ENCODE measurements at regions not wholly inside any gene's neighbourhood (a gene's known extent, or its start where the extent isn't known, plus 50 kb on each side); places are given as distances from the start of the nearest gene placed in this dataset.

DNA sequence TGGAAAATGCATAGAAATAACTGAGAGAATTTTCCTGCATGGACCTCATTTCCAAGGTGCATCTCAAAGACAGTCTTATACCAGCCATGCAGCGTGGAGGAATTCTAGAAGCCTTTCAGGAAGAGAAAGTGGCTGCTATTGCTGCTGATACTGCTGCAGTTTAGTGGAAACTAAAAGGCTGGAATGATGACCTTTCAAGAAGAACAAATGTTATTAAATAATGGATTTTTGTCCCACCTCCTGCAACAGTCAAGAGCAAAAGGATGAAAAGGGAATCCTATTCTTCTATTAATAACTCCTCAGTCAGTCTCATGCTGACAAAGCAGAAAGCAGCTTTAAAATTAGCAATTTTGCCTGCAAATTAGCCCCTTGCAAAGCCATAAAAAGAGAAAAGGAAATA lies 68.2 kb upstream of the C1orf87 start:
- DNase-seq: no peak

DNA sequence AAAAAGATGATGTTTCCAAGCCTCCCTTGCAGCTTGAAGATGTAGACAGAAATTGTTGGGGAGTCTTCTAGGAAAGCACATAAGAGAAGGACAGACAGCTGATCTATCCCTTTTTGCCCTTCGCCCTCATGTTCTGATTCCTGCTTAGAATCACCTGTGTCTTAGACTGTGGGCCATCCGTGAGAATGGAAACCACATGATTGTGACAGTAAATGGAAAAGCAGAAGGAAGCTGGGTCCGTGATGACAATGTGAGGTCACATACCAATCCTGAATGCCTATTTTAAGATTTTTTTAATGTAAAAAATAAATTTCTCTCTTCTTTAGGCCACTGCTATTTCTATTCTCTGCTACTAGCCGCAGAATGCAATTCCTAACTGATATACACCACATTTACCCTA lies 67.7 kb upstream of the C1orf87 start:
- DNase-seq: no peak

DNA sequence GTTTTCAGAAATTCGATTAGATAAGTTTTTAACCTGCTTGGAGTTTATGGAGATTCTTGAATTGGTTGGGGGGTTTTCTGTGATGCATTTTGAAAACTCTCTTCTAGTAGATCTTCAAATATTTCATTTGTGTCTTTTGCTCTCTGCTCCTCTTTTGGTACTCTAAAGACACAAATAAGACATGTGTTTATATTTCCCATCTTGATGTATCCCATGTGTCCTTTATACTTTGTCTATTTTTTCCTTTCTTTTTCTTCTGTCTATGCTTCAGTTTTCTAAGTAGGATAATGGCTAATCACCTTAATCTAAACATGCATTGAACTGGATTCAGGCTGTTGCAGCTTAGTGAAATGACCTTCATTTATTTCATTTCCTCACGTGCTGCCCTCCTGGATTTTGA lies 63.8 kb upstream of the C1orf87 start:
- DNase-seq: no peak

DNA sequence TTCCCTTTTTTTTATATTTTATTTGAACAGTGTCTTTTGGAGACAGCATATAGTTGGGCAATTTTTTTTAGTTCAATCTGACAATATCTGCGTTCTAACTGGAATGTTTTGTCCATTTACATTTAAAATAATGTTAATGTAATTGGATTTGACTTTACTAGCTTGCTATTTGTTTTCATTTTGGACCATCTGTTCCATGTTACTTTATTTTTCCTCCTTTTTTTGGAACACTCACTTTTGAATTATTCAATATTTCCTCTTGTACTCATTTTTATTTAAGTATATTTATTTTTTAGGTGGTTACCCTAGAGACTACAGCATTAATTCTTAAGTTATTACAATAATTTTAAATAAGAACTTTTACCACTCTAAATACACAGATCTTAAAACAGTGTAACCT lies 62.8 kb upstream of the C1orf87 start:
- no peak for DNase-seq

DNA sequence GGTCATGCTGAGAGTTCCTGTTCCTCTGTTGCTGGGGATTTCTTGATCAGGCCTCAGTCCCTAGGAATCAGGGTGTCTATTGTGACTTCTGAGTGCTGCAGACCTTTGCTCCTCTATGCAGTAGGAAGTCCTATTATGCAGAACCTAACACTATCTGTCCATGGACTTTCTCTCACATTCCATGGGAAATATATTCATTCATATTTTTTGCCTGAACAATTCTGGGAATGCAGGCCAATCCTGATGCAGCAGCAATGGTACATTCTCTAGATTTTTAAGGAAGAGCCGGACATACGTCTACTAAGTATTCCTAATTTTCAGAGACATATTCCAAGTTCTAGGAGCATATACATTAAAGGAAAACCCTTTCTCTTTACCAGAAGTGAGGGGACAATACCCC lies 61.1 kb upstream of the C1orf87 start:
- no peak for DNase-seq

DNA sequence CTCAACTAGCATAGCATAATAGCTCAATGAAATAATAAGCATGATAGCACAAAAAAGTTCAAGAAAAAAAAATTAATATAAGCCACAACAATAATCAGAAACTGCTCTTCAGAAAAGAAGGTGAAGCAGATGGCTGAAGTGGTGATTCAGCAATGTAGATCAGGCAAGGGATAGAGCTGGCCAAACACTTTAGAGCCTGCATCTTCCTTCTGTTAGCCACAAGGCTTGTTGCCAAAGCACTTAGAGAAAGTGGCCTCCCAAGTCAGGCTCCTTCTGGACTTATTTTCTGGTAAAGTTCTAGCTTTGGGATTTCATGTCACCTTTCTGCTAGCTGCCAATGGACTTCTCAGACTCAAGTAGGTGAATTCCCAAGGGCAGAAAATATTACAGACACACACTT lies 60.3 kb upstream of the C1orf87 start:
- peak; percentile 17 for DNase-seq

DNA sequence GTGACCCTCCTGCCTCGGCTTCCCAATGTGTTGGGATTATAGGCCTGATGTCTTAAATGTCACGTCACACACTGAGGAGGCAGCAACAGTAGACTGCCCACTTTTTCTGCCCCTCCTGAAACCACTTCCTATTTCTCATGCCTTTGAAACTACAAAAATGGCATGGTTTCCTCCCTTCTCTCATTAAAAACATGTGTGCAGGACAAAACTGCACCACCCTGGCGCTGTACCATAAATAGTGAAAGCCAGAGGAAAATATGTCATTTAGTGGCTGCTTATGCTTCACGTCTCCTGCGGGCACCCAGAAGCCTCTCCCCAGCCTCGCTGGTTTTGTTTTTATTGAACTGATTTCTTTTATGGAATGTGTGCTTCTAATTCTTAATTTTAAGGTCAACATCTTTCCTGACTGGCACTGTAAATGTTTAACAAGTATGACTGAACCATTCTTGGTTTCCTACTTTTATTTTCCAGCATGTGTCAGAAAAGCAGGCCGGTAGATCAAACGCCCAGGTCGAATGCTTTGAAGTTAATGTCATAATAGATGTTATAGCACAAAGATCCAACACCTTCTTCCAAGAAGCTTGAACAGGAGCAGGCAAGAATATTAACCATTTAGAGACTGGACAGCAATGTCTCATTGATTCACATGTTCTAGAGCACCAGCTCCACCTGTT lies 59.6 kb upstream of the C1orf87 start:
- no peak for DNase-seq

DNA sequence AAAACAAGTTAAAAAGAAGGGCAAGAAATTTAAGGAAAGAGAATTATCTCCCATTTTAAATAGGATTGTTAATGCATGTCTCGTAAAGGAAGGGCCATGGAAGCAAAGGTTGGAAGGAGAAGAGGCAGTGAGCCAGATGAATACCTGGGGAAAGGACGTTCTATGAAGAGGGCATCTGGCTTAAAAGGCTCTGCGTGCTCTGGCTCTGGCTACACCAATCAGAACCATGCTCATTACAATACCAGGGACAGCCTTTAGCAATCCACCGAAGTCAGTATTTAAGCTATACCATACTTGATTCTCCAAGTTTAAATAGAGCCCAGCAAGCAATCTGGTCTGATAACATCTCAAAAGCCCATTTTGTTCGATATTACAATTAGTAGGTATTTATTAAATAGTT lies 58.5 kb upstream of the C1orf87 start:
- no peak for DNase-seq

DNA sequence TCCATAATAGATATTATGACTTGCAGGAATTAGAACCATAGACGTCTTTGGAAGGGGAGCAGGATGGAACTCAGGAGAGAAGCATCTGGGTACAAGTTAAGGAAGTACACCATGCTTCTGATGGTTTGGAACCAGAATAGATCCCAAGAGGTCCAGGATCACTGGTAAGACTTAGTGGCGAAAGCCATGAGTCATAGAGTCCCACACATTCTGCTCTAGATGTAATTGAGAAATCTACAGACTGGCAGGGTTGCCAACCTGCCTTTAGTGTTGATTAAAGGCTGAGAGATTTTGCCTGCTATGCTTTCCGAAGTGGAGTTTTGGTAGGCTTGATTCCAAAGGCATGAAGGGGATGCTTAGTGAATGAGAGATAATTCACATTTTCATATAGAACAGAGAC lies 57.1 kb upstream of the C1orf87 start:
- DNase-seq: no peak

DNA sequence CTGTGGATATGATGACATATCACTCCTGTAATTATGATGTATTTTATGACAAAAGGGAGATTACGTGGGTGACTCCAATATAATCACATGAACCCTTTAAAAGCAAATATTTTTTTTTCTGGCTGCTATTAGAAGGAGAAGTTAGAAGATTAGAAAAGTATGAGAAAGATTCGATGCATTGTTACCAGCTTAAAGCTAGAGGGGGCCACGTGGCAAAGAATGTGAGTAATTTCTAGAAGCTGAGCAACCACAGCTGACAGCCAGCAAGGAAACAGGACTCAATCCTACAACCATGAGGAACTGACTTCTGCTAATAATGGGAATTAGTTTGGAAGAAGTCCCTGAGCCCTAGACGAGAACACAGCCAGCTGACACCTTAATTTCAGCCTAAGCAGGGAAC lies 56.3 kb upstream of the C1orf87 start:
- DNase-seq: no peak

DNA sequence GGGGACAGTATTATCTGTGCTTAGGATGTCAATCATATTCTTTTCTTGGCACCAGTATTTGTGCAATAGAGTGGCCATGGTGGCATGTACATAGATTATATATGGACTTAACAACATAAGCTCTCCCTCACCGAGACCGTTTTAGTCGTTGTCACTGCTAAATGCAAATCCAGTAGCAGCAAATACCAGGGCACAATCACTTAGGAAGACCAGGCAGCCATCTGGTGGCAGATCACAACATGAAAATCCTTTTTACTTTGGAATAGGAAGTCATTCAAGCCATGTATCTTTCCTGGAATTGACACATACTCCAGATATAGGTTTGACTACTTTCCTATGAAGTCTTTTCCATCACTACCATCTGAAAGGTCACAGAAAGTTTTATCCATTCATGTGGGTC lies 53.2 kb upstream of the C1orf87 start:
- no peak for DNase-seq

Data from NCI-H1105 treated with DMSO at 0.1 percent for 48 hours (cell line).